Fibroblast of the aortic adventitia (primary cell): ENCODE measurements at regions not wholly inside any gene's neighbourhood (a gene's known extent, or its start where the extent isn't known, plus 50 kb on each side); places are given as distances from the start of the nearest gene placed in this dataset.
A peak's percentile ranks its signal among the peaks of the same experiment; 100 is the strongest.

Source experiments
- DNase-seq: peaks from one replicate; pipeline ENCODE4 v3.0.0-alpha.2; 2010; ENCODE audit warnings: low read depth
- H3K4me3 ChIP-seq: 2 replicates; pipeline ENCODE4 v1.5.1; 2011; ENCODE audit warnings: low read depth, mild to moderate bottlenecking, control low read depth, low read length, moderate library complexity
- TF ChIP-seq, protein P1 (sequence below): IDR thresholded peaks from 2 replicates; pipeline ENCODE4 v1.5.1; 2011; ENCODE audit warnings: mild to moderate bottlenecking, low read length, control low read depth, inconsistent platforms; ENCODE audit not compliant: insufficient read depth

GRCh38 chrX:13123857-13124345 is 79.5 kb upstream of the FAM9C start:
- peak; percentile 61 for DNase-seq
- H3K4me3 ChIP-seq, result no peak overlapping the region
- TF ChIP-seq, protein P1, sequence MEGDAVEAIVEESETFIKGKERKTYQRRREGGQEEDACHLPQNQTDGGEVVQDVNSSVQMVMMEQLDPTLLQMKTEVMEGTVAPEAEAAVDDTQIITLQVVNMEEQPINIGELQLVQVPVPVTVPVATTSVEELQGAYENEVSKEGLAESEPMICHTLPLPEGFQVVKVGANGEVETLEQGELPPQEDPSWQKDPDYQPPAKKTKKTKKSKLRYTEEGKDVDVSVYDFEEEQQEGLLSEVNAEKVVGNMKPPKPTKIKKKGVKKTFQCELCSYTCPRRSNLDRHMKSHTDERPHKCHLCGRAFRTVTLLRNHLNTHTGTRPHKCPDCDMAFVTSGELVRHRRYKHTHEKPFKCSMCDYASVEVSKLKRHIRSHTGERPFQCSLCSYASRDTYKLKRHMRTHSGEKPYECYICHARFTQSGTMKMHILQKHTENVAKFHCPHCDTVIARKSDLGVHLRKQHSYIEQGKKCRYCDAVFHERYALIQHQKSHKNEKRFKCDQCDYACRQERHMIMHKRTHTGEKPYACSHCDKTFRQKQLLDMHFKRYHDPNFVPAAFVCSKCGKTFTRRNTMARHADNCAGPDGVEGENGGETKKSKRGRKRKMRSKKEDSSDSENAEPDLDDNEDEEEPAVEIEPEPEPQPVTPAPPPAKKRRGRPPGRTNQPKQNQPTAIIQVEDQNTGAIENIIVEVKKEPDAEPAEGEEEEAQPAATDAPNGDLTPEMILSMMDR, result no peak

GRCh38 chrX:13123247-13123856 is 78.9 kb upstream of the FAM9C start:
- H3K4me3 ChIP-seq, result no peak overlapping the region
- DNase-seq, result no peak
- TF ChIP-seq, protein P1, result no peak

DNA sequence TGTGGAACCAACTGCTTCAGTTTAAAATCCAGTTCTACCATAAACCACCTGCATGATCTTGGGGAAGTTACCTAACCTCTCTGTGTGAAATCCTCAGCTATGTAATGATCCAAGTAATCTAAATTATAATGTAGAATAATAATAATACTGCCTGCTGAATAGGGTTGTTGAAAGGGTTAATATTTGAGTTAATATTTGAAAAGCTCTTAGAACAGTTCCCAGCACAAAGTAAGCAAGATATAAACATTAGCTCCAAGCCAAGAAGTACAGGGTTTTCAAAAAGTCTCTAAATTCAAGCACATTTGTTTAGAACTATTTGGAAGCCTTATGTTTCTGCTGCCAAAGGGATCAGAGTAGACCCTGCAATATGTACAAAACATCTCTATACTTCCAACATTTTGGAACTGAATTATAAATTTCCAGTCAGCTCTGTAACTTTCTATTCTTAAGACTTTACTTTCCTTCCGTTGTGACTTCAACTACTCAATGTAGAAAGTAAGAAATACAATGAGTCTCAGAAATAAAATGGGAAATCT is 76.7 kb upstream of the FAM9C start:
- TF ChIP-seq, protein P1, result no peak
- DNase-seq, result peak; percentile 31
- no peak overlapping the region for H3K4me3 ChIP-seq

GRCh38 chrX:13120017-13120416 is 75.6 kb upstream of the FAM9C start:
- peak; percentile 76 for DNase-seq
- no peak overlapping the region for H3K4me3 ChIP-seq
- TF ChIP-seq, protein P1, result no peak

GRCh38 chrX:13119386-13119785 is 75.0 kb upstream of the FAM9C start:
- H3K4me3 ChIP-seq, result no peak overlapping the region
- TF ChIP-seq, protein P1, result no peak
- DNase-seq, result peak; percentile 38

GRCh38 chrX:13115146-13115855 is 70.9 kb upstream of the FAM9C start:
- no peak for DNase-seq
- H3K4me3 ChIP-seq, result no peak overlapping the region
- TF ChIP-seq, protein P1, result no peak
